Peyer's patch (tissue), 4 donors: ENCODE measurements at regions not wholly inside any gene's neighbourhood (a gene's known extent, or its start where the extent isn't known, plus 50 kb on each side); places are given as distances from the start of the nearest gene placed in this dataset.

Source experiments
- DNase-seq, 3 donors: peaks; one replicate each; pipeline ENCODE4 v3.0.0-alpha.2; 2017 to 2019
- H3K27ac ChIP-seq, 4 donors: fragments of 200-600 bp; sonication (generic); one replicate each; pipeline ENCODE4 v1.5.1; 2016 to 2019
- H3K27me3 ChIP-seq, 2 donors: fragments of 200-600 bp; sonication (generic); one replicate each; pipeline ENCODE4 v1.5.1; 2019
- H3K36me3 ChIP-seq, 3 donors: fragments of 200-600 bp; sonication (generic); one replicate each; pipeline ENCODE4 v1.5.1; 2016 to 2019
- H3K4me1 ChIP-seq, 4 donors: fragments of 200-600 bp; sonication (generic); one replicate each; pipeline ENCODE4 v1.5.1; 2016 to 2019
- H3K4me3 ChIP-seq, 4 donors: fragments of 200-600 bp; sonication (generic); 1 replicate in 3 of 4; 2 replicates in 1 of 4; pipeline ENCODE4 v1.5.1; 2016 to 2019; ENCODE audit warnings: mild to moderate bottlenecking in 1 of 4
- H3K9me3 ChIP-seq, 4 donors: fragments of 200-600 bp; sonication (generic); one replicate each; pipeline ENCODE4 v1.5.1; 2016 to 2019; ENCODE audit warnings: mild to moderate bottlenecking in 1 of 4
- CTCF ChIP-seq, 6 experiments: fragments of 450-650 bp in 4 of 6; fragments of 200-600 bp in 2 of 6; sonication (generic) in 1 of 6; IDR thresholded peaks; one replicate each; pipeline ENCODE4 v1.5.1; 2017 to 2019; ENCODE audit warnings: antibody characterized with exemption in 6 of 6, mild to moderate bottlenecking in 3 of 6, moderate library complexity in 1 of 6
- POLR2A ChIP-seq, 2 donors: fragments of 450-650 bp; IDR thresholded peaks; one replicate each; pipeline ENCODE4 v1.5.1; 2017; ENCODE audit warnings: antibody characterized with exemption in 2 of 2, mild to moderate bottlenecking in 2 of 2, moderate library complexity in 2 of 2

- H3K9me3 ChIP-seq: no peaks in the 10 kb centered on the region
- no peak overlapping the region for H3K27ac ChIP-seq
- no peaks in the 10 kb centered on the region for H3K4me1 ChIP-seq
- no peak for TF ChIP-seq CTCF (IDR thresholded peaks at IDR 0.05)
- no peak for TF ChIP-seq POLR2A (IDR thresholded peaks at IDR 0.05)
- DNase-seq: no peak
- H3K27me3 ChIP-seq: no peaks in the 10 kb centered on the region
- H3K36me3 ChIP-seq: no peaks in the 10 kb centered on the region
- H3K4me3 ChIP-seq: no peak overlapping the region
Measured at GRCh38 chr16:54685682-54686081, 245.0 kb upstream of the IRX5 start.

GRCh38 chr16:54679531-54679930, 251.1 kb upstream of the IRX5 start:
- Histone ChIP-seq H3K4me1 (no peaks in the 10 kb centered on the region), H3K27ac (no peak overlapping the region), H3K36me3 (no peaks in the 10 kb centered on the region), H3K27me3 (no peaks in the 10 kb centered on the region), H3K9me3 (no peaks in the 10 kb centered on the region), H3K4me3 (no peak overlapping the region)
- no peak for DNase-seq
- TF ChIP-seq POLR2A (IDR thresholded peaks at IDR 0.05): no peak
- TF ChIP-seq CTCF (IDR thresholded peaks at IDR 0.05): no peak

- Histone ChIP-seq H3K4me3 (no peak overlapping the region), H3K36me3 (no peaks in the 10 kb centered on the region), H3K27me3 (no peaks in the 10 kb centered on the region), H3K9me3 (no peaks in the 10 kb centered on the region), H3K27ac (no peak overlapping the region), H3K4me1 (no peaks in the 10 kb centered on the region)
- DNase-seq: no peak
- TF ChIP-seq POLR2A (IDR thresholded peaks at IDR 0.05): no peak
- TF ChIP-seq CTCF (IDR thresholded peaks at IDR 0.05): no peak
Measured at GRCh38 chr16:54677308-54677950, 253.2 kb upstream of the IRX5 start.

GRCh38 chr16:54673313-54673712, 257.4 kb upstream of the IRX5 start:
- no peak for DNase-seq
- no peak overlapping the region for H3K27ac ChIP-seq
- H3K4me1 ChIP-seq: no peaks in the 10 kb centered on the region
- no peaks in the 10 kb centered on the region for H3K9me3 ChIP-seq
- TF ChIP-seq CTCF (IDR thresholded peaks at IDR 0.05): no peak
- no peak for TF ChIP-seq POLR2A (IDR thresholded peaks at IDR 0.05)
- H3K27me3 ChIP-seq: no peaks in the 10 kb centered on the region
- no peak overlapping the region for H3K4me3 ChIP-seq
- no peaks in the 10 kb centered on the region for H3K36me3 ChIP-seq

GRCh38 chr16:54672500-54672899, 258.2 kb upstream of the IRX5 start:
- H3K27ac ChIP-seq: no peak overlapping the region
- no peaks in the 10 kb centered on the region for H3K27me3 ChIP-seq
- no peak overlapping the region for H3K4me3 ChIP-seq
- no peak for TF ChIP-seq POLR2A (IDR thresholded peaks at IDR 0.05)
- TF ChIP-seq CTCF (IDR thresholded peaks at IDR 0.05): no peak
- no peak for DNase-seq
- no peaks in the 10 kb centered on the region for H3K36me3 ChIP-seq
- no peaks in the 10 kb centered on the region for H3K9me3 ChIP-seq
- H3K4me1 ChIP-seq: no peaks in the 10 kb centered on the region

- Histone ChIP-seq H3K4me3 (no peak overlapping the region), H3K9me3 (no peaks in the 10 kb centered on the region), H3K27me3 (no peaks in the 10 kb centered on the region), H3K36me3 (no peaks in the 10 kb centered on the region), H3K27ac (no peak overlapping the region), H3K4me1 (no peaks in the 10 kb centered on the region)
- DNase-seq: no peak
- TF ChIP-seq CTCF (IDR thresholded peaks at IDR 0.05) (no peak), POLR2A (IDR thresholded peaks at IDR 0.05) (no peak)
Measured at GRCh38 chr16:54657709-54658102, 273.0 kb upstream of the IRX5 start.
